Activated CD4-positive, alpha-beta T cell treated with anti-CD3 and anti-CD28 coated beads, Interleukin-2, Interleukin-6, amounts not matched to agents 100 ng/mL and 50 ng/mL, durations not matched to agents 16 hours and 8 hours (primary cell): ENCODE measurements at regions not wholly inside any gene's neighbourhood (a gene's known extent, or its start where the extent isn't known, plus 50 kb on each side); places are given as distances from the start of the nearest gene placed in this dataset.
"Not testable (repeated sequence)": the region's sequence is repeated elsewhere in the genome, so short reads cannot be mapped to it uniquely, and the experiment has no call there.

Experiments
- DNase-seq: peaks from one replicate; pipeline ENCODE4 v3.0.0-alpha.2; 2020

DNA sequence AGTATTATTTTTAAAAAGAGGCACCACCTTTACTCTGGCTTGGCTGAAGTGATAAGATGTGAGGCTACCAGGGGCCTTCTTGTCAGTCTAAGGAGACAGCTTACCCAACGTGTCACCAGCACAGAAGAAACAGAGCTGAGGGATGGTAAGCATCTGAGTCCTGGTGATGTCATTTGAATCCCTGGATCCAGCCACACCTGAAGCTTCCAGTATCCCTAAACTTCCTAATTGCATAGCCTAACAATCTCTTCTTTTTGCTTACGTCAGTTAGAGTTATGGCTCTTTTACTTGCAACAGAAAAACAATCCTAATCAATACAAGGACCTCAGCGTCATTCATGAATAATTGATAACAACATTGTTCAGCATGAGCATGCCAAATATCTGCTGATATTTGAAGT lies 436.6 kb downstream of the SHISA9 start:
- DNase-seq, result no peak

DNA sequence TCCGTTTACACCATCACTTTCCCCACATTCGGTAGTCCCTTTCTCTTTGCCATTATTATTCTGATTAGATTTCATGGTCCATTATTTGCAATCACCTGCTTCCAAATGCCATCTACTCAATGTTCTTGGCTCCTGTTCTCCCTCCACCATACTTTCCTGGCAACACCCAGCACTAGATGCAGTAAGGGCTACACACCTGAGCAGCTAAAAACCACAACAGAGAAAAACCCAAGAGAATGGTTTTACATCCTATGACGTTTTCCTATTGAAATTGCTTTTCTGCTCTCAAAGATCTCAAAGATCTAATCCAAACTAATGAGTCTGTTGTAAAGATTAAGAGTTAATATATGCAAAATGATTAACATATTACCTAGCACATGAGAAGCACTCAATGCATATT lies 441.3 kb downstream of the SHISA9 start:
- no peak for DNase-seq

DNA sequence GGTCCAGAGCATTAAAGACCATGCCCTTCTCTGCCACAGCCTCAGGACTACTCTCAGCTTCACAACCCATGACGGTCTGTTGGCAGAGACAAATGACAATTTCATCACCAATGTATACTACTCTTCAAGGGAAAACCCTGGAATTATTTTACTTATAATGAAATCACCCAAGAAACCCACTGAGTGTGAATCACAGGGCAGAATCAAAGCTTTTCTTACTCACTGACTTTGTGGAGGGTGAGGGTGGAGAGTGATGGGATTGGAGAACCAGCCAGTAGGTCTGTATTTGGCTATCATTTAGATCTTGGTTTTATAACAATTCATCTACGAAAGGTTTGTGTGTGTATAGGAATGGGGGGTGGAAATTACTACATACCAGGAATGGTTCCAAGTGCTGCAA lies 442.6 kb downstream of the SHISA9 start:
- DNase-seq, result no peak

DNA sequence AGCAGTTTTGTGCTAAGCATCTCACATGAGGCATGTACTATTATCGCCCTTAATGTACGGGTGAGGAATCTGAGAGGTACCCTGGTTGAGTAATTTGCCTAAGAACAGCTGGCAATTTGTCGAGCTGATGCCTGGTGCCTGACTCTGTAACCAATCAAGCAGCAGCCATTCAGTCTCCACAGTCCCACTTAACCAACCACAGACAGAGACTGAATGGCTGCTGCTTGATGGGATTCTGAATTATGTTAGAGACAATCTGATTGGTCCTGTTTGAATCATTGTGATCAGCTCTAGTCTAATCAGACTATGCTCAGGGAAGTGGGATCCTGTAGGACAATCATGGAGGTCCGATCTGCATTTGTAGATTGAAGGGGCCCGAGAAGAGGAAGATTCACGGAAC lies 447.0 kb downstream of the SHISA9 start:
- no peak for DNase-seq

GRCh38 chr16:13350000-13350399 lies 448.6 kb downstream of the SHISA9 start:
- no peak for DNase-seq

DNA sequence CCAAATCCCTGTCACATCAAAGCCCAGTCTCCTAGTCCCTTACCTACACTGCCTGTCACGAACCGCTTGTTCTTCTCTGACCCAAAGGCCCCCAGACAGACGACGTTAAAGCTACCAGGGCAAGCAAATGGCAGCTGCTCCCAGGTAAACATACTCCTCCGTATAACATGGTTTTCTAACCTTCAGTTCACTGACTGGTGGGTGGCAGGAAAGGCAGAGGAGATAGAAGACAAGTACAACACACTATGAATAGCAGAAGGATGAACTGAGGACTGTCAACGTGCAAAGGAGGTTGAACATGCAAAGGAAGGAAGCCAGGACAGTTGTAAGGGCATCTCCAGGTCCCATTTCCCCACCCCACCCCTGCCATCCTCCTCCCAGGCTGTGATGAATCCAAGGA lies 449.8 kb downstream of the SHISA9 start:
- no peak for DNase-seq

GRCh38 chr16:13351601-13352217 lies 450.3 kb downstream of the SHISA9 start:
- no peak for DNase-seq

DNA sequence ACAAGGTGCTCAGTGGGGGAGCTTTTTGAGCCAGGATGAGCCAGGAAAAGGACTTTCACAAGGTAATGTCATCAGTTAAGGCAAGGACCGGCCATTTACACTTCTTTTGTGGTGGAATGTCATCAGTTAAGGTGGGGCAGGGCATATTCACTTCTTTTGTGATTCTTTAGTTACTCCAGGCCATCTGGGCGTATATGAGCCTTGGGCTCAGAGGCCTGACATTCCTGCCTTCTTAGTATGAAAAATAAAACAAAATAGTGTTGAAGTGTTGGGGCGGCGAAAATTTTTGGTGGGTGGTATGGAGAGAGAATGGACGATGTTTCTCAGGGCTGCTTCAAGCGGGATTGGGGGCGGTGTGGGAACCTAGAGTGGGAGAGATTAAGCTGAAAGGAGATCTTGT lies 451.4 kb downstream of the SHISA9 start:
- not testable (repeated sequence) for DNase-seq

GRCh38 chr16:13357842-13358241 lies 456.4 kb downstream of the SHISA9 start:
- DNase-seq, result not testable (repeated sequence)

- no peak for DNase-seq
Observed at GRCh38 chr16:13359835-13360234, 458.4 kb downstream of the SHISA9 start.

DNA sequence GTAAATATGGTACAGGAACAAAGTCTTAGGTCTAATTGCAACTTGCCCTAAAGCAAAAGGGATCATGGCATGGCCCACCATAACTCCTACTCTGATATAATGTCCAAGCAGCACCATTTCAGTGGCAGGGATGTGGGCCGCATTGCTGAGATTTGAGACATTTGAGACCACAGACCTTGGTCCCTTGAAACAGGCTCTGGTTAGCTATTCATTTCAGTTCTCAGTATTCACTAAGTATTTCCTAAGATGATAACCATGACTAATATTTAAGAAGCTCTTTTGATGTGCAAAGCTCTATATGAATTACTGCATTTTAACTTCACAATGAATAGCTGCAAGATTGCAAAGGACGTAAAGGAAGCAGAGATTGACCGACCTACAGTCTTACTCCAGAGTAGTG lies 471.0 kb downstream of the SHISA9 start:
- no peak for DNase-seq

- DNase-seq, result no peak
Observed at GRCh38 chr16:13376174-13376573, 474.8 kb downstream of the SHISA9 start.

- no peak for DNase-seq
Observed at GRCh38 chr16:13377143-13377542, 475.7 kb downstream of the SHISA9 start.

- DNase-seq, result no peak
Observed at GRCh38 chr16:13378151-13378550, 476.8 kb downstream of the SHISA9 start.

GRCh38 chr16:13379266-13379665 lies 477.9 kb downstream of the SHISA9 start:
- no peak for DNase-seq

- DNase-seq, result not testable (repeated sequence)
Observed at GRCh38 chr16:13385156-13386040, 484.0 kb downstream of the SHISA9 start.

DNA sequence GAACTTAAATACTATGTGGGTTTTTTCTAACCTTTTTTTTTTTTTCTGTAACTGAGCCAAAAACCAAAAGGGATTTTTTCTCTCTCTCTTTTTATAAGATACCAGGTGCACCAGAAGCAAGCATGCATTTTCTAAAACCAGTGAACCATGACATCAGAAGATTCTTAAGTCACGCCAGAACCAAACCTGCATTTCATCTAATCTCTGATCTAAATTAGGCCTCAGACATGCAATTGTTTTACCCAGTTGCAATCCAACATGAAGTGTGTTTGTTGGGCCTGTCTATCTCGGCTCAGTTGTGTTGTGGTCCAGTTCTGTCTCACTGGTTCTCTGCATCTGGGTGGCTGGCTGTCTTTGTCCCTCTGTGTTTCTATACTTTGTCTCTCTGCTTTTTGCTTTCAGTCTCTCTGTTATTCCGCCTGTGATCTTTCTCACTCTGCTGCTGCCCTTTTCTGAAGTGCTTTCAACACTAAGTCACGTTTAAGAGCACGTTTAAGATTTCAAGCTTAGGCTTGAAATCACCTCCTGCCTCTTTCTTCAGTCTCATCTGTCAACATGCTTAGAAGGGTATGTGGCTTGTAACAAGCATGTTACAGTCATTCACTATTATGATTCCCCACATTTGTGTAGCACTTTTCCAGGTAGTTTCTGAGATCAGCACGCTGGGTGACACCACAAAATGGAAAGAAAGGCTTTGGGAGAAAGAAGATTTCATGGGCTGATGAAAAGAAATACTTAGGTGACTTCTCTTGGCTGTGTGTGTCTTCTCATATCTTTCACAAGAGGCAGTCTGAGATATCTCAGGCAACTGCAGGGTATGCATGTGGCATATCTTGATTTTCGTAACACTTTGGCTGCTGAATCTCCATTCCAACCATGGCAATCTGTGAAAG lies 488.9 kb downstream of the SHISA9 start:
- no peak for DNase-seq

- DNase-seq, result no peak
Observed at GRCh38 chr16:13390986-13391305, 489.5 kb downstream of the SHISA9 start.

DNA sequence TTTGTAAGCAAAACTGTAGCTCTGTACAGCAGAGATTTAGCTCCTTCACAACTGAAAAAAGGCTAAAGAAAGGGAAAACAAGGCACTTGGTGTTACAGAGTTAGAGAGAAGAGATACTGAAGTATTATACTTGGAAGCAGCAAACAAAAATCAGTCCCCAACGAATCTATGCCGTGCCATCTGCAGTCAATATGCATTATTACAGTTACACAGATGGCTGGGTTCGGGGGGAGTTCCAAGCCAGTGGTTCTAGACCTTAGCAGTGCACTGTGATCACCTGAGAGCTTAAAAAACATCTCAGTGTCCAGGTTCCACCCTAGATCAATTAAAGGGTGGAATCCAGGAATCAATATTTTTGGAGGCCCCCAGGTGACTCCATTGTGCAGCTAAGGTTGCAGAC lies 489.9 kb downstream of the SHISA9 start:
- no peak for DNase-seq

- no peak for DNase-seq
Observed at GRCh38 chr16:13392341-13392740, 490.9 kb downstream of the SHISA9 start.

DNA sequence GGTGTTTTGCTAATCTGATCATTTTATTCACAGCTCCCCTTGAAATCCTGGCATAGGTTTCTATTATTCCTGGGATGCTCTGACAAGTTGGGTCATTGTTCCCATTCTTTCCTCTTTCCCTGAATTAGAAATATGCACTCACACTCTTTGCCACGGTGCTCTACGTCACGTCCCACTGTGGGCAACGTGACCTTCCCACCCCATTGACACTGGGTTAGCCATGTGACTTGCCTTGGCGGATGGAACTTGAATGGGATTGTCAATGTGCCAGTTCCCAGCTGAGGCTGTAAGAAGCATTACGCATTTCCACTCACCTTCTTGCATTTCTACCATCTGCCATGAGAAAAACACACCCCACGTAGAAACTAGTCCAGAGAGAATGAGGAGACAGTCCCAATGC lies 492.4 kb downstream of the SHISA9 start:
- DNase-seq, result no peak

- DNase-seq, result no peak
Observed at GRCh38 chr16:13394488-13394887, 493.1 kb downstream of the SHISA9 start.

DNA sequence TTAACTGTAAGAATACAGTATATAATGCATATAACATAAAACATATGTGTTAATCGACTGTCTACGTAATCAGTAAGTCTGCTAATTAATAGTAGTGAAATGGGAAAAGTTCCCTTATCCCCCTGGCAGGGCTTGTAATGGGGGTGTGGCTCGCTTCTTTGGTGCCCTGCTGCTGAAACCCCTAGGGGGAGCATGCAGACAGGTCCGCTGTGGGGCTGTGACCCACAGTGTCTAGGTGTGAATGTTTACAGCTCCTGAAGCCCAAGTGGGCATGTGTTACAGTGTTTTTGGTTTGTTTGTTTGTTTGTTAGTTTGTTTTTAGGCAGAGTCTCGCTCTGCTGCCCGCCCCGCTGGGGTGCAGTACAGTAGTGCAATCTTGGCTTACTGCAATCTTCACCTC lies 495.7 kb downstream of the SHISA9 start:
- no peak for DNase-seq

DNA sequence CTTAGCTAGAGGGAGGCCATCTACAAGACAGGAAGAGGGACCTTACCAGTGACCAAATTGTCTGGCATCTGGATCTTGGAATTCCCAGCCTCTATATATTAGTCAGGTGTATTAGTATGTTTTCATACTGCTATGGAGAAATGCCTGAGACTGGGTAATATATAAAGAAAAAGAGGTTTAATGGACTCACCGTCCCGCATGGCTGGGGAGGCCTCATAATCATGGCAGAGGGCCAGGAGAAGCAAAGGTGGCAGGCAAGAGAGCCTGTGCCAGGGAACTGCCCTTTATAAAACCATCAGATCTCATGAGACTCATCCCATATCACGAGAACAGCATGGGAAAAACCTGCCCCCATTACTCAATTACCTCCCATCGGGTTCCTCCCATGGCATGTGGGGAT lies 500.2 kb downstream of the SHISA9 start:
- DNase-seq, result no peak
